Stimulated activated CD4-positive, alpha-beta T cell treated with anti-CD3 and anti-CD28 coated beads, TNF-alpha, amount 100 ng/mL, for 24 hours (primary cell): ENCODE measurements at regions not wholly inside any gene's neighbourhood (a gene's known extent, or its start where the extent isn't known, plus 50 kb on each side); places are given as distances from the start of the nearest gene placed in this dataset.
"Not testable (repeated sequence)": the region's sequence is repeated elsewhere in the genome, so short reads cannot be mapped to it uniquely, and the experiment has no call there.

ENCODE experiments used
- DNase-seq, 3 experiments: peaks; one replicate each; pipeline ENCODE4 v3.0.0-alpha.2; 2020; ENCODE audit warnings: low read depth in 3 of 3

DNA sequence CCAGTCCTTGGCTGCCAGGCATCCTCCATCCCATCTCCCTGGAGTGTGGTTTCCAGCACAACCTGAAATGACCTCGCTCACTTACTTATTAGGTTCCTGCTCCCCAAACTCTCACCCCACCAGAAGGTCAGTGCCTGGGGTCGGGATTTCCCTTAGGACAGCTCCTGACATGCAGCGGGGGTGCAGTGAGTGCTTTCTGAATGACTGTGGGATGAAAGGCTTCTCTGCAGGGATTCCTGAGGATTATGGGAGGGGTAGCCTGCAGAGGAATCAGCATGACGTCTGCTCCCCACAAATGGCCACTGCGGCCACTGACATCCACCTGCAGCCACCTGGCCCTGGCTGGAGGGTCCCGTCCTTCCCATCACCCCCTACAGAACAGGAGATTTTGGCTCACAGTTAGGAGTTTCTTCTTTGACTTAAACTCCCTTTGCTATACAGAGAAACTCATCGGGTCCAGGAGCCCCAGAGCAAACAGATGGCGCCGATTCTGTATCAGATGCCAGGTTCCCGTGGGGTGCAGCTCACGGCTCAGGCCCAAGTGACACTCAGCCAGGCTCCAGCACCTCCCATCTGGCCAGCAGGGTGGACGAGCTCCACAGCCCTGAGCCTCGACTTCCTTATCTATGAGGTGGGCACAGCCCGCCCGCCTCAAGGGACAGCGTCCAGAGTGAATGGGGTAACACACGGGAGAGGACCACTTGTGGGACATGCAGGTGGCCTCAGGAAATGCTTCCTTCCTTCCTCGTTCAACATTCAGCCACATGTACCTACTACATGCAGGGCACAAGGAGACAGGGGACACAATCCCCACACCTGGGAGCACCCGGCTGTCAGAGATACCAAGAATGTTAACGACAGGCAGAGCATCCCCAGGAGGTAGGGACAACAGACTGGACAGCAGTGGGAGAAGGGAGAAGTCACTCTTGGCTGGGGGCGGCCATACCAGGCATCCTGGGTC is 69.8 kb downstream of the RMI2 start:
- DNase-seq = no peak

DNA sequence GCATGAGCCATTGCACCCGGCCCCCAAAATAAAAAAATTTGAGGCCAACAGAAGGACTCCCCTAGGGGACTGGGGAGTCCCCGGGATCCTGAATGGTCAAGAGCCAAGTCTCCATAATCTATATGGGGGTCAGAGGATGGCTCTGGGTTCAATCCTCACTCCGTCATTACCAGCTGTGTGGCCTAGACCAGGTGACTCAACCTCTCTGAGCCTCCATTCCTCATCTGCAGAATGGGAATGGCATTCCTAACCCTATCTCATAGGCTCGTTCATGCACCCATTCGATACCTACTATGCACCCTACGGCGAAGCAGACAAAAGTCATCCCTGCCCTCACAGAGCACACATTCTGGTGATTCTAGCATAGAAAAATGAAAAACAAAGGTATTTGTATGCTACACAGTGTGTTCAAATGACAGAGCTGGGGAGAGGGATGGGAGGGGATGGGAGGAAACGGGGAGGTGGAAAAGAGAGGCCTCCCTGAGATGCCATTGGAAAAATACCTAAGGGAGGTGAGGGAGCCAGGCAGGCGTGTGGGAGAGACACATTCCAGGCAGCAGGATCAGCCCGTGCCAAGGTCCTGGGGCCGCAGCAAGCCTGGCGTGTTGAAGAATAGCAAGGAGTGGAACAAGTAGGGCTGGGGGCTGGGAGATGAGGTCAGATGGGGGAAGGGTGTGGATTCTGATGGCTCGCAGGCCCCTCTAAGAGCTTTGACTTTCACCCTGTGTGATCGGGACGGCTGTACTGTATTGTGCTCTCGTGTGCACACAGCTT is 71.2 kb downstream of the RMI2 start:
- DNase-seq = no peak

DNA sequence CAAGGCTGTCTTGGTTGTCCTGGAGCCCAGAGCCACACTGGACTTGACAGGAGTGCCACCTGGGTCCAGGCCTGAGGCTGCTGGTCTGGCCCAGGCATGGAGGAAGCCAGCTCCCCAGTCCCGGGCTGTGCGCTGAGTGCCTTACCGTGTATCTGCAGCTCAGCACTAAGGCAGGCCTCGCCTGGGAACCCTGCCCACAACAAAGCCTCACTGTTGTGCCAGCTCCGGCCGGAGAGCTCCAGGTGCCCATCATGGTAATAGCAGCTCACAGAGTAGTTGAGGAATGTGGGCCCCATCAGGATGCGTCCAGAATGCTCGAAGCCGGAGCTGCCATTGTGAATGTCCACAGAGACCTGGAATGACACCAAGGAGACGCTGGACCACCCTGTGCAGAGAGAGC is 72.2 kb downstream of the RMI2 start:
- DNase-seq = no peak

DNA sequence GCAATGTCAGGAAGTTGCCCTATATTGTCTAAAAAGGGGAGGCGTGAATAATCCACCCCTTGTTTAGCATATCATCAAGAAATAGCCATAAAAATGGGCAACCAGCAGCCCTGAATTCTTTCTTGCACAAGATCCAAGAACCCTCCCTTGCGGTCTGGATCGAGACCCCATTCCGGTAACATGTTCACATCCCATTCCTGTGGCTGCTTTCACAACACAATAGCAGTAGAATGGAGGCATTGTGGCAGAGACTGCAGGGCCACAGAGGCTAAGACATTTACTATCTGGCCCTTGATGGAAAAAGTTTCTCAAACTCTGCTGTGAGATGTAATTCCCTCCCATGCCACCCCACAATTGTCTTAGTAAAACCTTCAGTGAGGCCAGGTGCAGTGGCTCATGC is 73.2 kb downstream of the RMI2 start:
- no peak for DNase-seq

DNA sequence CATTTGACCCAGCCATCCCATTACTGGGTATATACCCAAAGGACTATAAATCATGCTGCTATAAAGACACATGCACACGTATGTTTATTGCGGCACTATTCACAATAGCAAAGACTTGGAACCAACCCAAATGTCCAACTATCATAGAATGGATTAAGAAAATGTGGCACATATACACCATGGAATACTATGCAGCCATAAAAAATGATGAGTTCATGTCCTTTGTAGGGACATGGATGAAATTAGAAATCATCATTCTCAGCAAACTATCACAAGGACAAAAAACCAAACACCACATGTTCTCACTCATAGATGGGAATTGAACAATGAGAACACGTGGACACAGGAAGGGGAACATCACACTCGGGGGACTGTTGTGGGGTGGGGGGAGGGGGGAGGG is 74.8 kb downstream of the RMI2 start:
- not testable (repeated sequence) for DNase-seq

DNA sequence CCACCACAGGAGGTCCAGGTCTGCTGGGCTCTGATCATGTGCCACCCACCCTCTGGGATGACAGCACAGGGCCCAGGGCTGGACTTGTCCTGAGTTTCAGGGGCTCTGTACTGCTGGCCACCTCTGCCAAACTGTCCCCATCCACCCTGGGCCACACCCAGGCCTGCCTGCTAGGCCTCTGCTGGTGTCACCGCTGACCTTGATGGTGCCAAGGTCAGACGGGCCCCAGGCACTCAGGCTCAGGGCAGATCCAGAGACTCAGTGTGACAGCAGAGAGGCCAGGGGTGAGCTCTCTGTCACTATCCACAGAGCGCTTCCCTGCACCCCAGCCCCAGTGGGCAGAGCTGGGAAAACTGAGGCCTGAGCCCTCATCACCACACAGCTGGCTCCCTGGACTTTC is 75.6 kb downstream of the RMI2 start:
- DNase-seq = no peak

DNA sequence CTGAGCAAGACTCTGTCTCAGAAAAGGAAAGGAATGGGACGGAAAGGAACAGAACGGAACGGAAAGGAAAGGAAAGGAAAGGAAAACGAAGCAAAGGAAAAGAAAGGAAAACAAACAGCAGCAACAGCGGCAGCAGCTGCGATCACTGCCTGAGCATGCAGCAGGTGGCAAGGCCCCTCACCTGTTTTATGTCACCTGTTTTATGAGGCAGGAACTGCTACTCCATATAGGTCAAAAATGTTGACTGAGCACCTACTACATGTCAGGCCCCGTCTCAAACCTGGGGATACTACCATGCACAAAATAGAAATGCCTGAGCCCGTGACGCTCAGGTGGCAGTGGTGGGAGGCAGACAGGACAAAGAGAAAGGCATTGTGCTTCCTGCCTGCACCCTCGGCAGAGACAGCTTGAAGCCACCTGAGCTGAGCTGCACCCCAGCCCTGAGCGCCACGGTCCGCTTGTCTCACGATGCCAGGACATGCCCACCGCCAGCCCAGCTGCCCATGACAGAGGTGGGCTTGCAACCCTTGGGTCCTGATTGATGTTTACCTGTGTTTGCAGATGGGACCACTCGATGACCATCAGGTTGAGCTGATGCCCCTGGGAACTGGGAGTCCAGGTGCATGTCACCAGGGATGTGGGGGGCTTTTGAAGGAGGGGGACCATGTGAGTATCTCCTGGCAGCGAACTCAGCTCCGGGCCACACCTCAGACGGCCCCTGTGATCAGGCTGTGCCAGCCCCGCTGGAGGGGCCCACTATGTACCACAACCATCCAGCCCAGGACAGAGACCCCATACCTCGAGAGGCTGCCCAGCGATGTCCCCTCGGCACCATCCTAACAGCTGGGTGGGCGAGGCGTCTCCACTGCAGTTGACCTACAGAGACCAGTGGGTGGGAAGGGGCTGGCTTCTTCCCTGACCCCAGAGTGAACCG is 77.4 kb downstream of the RMI2 start:
- no peak for DNase-seq

DNA sequence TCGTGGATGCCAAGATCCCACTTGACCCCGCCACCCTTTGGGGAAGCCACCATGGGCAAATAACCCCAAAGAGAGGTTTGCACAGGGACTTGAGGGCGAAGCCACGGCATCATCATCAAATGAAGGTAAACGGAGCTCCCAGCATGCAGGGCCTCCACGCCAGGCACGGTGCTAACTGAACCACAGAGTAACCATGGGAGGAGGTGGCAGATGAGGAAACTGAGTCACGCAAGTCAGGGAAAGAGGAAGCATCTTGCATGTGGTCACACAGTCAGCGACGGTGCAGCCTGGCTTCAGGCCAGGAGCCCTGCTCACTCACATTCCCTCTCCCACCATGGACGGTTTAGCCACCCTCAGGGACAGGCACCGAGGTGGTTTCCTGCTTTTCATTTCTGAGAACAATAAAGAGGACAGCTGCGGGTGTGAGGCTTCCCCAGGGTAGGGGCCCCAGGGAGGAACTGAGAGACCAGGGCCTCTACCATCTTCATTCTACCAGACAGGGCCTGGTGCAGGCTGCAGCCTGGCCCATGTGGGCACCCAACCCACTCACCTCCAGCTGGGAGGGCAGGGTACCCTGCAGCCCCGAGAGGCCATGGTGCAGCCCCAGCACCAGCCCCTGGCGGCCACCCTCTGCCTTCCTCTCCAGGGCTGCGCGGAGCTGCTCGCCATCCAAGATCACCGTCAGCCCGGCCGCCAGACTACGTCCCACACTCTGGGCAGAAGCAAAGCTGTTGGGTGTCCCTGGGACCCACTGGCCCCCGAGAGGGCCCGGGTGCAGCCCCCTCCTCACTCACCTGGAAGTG is 78.3 kb downstream of the RMI2 start:
- DNase-seq = no peak

DNA sequence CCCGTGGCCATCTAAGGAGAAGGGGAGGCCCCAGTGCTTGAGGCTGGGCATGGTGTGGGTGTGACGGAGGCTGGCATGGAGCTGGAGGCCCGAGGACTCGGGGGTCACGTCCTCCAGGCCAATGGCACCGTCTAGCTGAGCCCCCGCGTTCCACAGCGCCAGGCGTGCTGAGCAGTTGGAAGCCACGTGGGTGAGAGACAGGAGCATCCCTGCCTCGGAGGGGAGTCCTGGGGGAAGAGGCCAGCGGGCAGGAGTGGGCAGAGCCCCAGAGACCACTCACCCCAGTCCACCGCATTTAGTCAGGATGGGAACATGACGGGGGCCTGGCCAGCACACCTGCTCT is 78.8 kb downstream of the RMI2 start:
- DNase-seq = no peak

DNA sequence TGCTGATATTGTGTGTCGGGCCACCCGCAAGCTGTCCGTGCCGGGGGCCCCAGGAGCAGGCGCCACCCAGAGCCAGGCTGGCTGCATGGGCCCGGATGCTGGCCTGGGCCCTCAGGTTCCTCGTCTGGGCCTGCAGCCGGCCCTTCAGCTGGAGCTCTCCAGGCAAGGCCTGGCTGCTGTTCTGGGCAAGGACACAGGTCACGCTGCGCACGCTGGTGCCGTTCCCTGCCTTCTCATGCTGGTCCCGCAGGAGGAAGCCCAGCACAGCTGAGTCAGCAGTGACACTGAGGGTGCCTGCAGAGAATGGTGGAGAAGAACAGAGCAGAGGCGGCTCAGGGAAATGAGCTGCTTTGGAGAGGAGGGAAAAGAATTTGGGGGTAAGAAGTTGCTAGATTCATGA is 79.9 kb downstream of the RMI2 start:
- DNase-seq = no peak

DNA sequence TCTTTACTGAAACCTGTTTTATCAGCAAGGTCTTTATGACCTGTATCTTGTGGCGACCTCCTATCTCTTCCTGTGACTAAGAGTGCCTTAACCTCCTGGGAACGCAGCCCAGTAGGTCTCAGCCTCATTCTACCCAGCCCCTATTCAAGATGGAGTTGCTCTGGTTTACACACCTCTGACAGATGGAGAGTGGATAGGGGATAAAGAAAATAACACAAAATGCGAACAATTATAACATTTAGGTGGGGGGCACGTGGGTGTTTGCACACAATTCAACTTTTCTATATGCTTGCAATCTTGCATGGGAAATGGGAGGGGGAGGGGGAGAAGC is 83.3 kb downstream of the RMI2 start:
- no peak for DNase-seq

DNA sequence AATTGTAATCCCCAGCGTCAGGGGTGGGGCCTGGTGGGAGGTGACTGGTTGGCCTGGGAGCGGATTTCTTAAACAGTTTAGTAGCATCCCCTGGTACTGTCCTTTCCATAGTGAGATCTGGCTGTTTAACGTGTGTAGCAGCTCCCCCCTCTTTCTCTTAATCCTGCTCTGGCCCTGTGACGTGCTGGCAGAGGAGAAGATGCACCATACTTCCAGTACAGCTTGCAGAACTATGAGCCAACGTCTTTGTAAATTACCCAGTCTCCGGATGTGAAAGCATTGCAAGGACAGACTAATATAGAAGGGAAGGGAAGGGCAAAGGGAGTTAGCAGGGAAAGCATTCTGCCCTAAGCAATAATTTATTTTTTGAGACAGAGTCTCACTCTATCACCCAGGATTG is 83.9 kb downstream of the RMI2 start:
- DNase-seq = no peak

DNA sequence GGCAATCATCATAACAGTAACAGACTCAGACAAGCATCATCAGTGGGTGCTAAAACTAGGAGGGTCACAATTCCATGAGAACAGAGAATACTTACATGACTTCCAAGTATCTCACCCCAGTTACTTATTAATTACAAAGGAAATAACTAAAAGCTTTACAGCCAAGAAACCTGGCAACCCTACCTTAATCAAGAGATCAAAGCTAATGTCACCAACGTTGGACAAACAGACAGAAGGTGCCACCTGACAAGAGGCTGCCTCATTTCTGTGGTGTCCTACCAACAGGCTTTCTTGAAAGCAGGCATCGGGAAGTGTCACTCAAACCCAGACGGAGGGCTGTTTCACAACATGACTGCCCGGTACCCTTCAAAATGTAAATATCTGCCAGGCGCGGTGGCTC is 84.6 kb downstream of the RMI2 start:
- no peak for DNase-seq

DNA sequence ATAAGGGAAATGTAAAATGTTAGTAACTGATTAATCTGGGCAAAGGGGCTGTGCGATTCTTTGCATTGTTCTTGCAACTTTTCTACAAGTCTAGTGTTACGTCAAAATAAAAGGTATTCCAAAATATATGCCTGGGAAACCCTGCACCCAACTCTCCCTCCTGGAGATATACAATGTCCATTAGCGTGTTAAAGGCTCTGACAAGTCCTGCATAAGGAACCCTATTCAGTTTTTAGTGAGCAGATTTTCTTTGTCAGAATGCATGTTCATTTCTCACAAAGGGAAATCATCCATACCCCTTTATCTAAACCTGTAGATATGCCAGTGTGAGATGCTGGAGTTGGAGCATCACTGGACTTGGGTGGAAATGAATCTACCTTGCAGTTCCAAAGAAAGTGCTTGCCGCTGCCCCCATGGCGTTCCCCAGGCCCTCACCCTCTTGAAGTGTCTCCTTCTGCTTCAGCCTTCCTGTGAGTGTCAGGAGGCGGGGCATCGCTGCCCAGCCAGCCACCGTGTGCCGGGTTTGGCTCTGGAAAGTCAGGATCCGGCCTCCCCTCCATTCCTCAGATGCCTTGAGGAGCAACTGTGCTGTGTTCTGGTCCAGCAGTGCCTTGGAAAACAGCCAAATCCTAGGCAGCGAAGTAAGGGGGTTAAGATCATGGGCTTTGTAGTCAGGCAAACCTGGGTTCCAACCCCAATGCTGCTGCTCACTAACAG is 85.5 kb downstream of the RMI2 start:
- no peak for DNase-seq

DNA sequence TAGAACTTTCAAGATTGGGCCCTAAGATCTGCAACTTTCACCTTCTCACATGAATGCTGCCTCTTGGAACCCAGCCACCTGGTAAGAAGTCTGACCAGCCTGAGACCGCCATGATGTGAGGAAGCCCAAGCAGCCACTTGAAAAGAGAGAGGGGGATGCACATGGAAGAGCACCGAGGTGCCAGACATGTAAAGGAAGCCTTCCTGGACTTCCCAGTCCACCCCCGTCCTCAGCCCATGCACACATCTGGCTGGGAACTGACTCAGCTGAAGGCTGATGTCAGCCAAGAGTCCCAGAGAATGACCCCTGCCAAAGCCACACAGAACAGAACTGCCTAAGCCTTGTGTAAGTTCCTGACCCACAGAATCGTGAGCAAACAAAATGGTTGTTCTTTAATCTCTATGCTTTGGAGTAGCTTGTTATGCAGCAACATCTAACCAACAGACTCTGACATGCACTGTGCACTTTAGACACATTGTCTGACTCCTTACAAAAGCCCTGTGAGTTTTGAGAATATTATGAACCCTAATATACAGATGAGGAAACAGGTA is 86.7 kb downstream of the RMI2 start:
- no peak for DNase-seq

DNA sequence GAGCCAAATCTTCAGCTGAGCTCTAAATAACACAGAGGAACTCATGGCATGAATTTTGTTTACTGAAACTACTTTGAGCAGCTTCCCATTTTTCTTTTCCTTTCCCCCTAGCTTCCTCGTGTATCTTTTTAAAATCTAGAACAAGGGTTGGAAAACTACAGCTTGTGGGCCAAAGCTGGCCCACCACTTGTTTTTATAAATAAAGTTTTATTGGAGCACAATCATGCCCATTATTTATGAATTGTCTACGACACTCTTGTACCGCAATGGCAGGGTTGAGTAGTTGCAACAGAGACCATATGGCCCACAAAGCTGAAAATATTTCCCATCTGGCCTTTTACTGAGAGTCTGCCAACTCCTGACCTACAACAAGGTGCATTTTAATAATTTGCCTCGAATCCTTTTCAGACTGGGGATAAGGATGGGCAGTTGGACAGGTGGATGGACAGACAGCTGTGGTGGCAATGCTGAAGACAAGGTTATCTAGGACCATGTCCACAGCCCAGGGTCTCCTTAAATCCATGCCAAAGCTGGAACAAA is 87.7 kb downstream of the RMI2 start:
- DNase-seq = no peak

DNA sequence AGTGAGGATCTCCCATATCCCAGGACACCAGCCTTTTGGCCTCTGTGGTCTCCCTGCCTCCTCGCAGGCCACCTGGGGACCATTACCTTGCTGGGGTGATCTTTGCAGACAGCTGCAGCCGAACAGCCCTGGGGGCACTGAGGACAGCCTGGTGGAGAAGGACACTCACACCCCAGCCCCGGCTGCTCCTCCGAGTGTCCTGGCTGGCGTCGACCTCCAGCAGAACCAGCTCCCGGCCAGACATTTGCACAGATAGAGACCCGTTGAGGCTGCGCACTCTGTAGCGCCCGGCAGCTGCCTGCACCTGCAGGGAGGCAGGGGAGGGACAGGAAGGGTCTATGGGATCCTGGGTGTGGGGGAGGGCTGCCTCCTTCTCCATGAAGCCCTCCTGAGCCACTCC is 90.3 kb downstream of the RMI2 start:
- DNase-seq = no peak

DNA sequence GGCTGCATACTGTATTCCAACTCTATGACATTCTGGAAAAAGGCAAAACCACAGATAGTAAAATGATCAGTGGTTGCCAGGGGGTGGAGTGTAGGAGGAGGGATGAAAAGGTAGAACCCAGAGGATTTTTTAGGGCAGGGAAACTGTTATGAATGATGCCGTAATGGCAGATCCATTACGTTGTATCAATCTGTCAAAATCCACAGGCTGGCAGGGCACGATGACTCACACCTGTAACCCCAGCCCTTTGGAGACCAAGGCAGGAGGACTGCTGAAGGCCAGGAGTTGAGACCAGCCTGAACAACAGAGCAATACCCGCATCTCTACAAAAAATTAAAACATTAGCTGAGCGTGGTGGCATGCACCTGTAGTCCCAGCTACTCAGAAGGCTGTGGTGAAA is 91.8 kb downstream of the RMI2 start:
- no peak for DNase-seq

DNA sequence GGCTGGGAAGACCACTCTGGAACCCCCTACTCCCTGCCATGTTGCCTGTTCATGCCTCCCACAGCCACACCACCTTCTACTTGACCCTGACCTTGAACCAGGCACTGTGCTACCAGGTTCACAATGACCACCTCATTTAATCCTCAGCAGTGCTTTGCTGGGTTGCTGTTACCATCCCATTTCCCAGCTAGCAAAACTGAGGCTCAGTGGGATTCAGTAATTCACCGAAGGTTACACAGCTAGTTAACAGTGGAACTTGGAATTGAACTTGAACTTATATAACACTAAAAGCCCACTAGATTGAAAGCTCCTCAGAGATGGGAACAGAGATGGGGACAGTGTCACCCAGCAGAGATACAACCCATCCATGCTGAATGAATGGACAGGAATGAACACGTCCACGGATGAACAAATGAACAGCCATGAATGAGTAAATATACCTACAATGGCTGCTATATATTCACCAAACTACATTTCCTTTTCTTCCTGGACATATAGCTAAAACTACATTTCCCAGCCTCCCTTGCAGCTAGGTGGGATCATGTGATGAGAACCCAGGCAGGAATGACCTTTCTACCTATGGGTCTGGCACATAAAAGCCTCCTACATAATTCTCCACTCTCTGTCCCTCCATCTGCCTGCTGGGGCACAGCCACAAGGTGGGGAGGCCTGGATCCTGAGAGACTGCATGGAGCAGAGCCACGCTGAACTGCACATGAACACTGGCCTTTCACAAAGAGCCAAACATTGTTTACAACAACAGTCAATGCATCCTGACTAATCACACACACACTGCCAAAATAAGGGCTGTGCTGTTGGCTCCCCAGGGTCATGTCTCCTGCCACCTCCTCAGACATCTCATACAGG is 94.8 kb downstream of the RMI2 start:
- no peak for DNase-seq
